IPS-15b (cell line): ENCODE measurements at regions not wholly inside any gene's neighbourhood (a gene's known extent, or its start where the extent isn't known, plus 50 kb on each side); places are given as distances from the start of the nearest gene placed in this dataset.
"Not testable (repeated sequence)": the region's sequence is repeated elsewhere in the genome, so short reads cannot be mapped to it uniquely, and the experiment has no call there.

ENCODE experiments used
- H3K27me3 ChIP-seq: one replicate; pipeline ENCODE4 v1.6.1; 2013; ENCODE audit warnings: low read length; ENCODE audit not compliant: control insufficient read depth, insufficient read depth
- H3K36me3 ChIP-seq: one replicate; pipeline ENCODE4 v1.6.1; 2013; ENCODE audit warnings: low read length; ENCODE audit not compliant: control insufficient read depth, insufficient read depth
- H3K4me1 ChIP-seq: one replicate; pipeline ENCODE4 v1.6.1; 2013; ENCODE audit warnings: mild to moderate bottlenecking, low read length; ENCODE audit not compliant: control insufficient read depth, insufficient read depth
- H3K4me3 ChIP-seq: one replicate; pipeline ENCODE4 v1.5.1; 2013; ENCODE audit warnings: low read depth, low read length
- H3K9ac ChIP-seq: one replicate; pipeline ENCODE4 v1.6.1; 2013; ENCODE audit warnings: low read depth, mild to moderate bottlenecking, low read length
- H3K9me3 ChIP-seq: one replicate; pipeline ENCODE4 v1.6.1; 2013; ENCODE audit warnings: mild to moderate bottlenecking, low read length; ENCODE audit not compliant: control insufficient read depth, insufficient read depth

DNA sequence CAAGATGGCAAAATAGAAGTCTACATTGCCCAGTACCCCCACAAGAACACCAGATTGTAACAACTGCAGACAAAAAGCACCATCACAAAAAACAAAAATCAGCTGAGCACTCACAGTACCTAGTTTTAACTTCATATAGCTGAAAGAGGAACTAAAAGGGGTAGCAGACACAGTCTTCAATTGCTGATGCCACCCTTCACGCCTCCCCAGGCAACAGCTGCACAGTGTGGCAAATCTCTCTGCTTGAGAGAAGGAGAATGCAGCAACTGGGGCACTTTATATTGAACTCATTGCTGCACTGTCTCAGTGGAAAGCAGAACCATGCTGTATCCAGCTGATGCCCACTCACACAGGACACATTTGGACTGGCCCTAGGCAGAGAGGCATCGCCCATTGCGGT lies 2714.5 kb upstream of the PCDH20 start:
- Histone ChIP-seq H3K36me3 (no peaks in the 10 kb centered on the region), H3K4me1 (no peaks in the 10 kb centered on the region), H3K27me3 (no peaks in the 10 kb centered on the region), H3K9ac (no peak overlapping the region), H3K9me3 (no peaks in the 10 kb centered on the region), H3K4me3 (no peak overlapping the region)

GRCh38 chr13:64127856-64128255 lies 2712.2 kb upstream of the PCDH20 start:
- no peak overlapping the region for H3K9ac ChIP-seq
- no peaks in the 10 kb centered on the region for H3K36me3 ChIP-seq
- H3K4me3 ChIP-seq, result no peak overlapping the region
- no peaks in the 10 kb centered on the region for H3K27me3 ChIP-seq
- no peaks in the 10 kb centered on the region for H3K9me3 ChIP-seq
- H3K4me1 ChIP-seq, result no peaks in the 10 kb centered on the region

GRCh38 chr13:64127192-64127591 lies 2711.5 kb upstream of the PCDH20 start:
- H3K4me1 ChIP-seq, result no peaks in the 10 kb centered on the region
- H3K9ac ChIP-seq, result no peak overlapping the region
- H3K9me3 ChIP-seq, result no peaks in the 10 kb centered on the region
- H3K27me3 ChIP-seq, result no peaks in the 10 kb centered on the region
- no peaks in the 10 kb centered on the region for H3K36me3 ChIP-seq
- H3K4me3 ChIP-seq, result no peak overlapping the region

DNA sequence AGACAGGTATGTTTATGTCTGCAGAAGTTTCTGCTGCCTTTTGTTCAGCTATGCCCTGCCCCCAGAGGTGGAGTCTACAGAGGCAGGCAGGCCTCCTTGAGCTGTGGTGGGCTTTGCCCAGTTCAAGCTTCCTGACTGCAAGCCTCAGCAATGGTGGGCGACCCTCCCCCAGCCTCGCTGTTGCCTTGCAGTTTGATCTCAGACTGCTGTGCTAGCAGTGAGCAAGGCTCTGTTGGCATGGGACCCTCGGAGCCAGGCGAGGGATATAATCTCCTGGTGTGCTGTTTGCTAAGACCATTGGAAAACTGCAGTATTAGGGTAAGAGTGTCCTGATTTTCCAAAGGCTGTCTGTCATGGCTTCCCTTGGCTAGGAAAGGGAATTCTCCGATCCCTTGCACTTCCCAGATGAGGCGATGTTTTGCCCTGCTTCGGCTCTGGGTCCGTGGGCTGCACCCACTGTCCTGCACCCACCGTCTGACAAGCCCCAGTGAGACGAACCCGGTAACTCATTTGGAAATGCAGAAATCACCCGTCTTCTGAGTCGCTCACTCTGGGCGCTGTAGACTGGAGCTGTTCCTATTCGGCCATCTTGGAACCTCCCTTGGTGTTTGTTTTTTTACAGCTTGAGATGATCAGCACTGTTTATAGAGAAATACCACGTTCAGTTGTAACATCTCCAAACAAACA lies 2705.5 kb upstream of the PCDH20 start:
- H3K27me3 ChIP-seq, H3K36me3 ChIP-seq, H3K4me3 ChIP-seq, H3K9ac ChIP-seq, H3K9me3 ChIP-seq, H3K4me1 ChIP-seq: not testable (repeated sequence)

DNA sequence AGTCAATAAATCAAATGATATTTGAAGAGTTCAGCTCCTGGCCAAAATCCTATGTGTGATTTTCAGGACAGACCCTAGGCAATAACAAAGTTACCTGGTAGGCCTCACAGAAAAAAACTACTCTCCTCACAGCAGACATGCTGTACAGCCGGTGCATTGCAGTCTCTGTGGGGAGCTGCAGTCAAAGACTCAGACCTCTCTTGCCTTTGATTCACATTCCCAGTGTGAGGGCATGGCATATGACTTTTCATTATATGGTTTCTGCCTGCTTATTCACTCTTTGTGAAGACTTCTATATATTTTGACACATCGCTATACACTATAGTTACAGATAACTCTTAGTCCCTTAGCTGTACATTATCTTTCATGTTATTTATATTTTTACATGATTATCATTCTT lies 2684.3 kb upstream of the PCDH20 start:
- Histone ChIP-seq H3K36me3 (no peaks in the 10 kb centered on the region), H3K4me3 (no peak overlapping the region), H3K9ac (no peak overlapping the region), H3K9me3 (no peaks in the 10 kb centered on the region), H3K4me1 (no peaks in the 10 kb centered on the region), H3K27me3 (no peaks in the 10 kb centered on the region)

- H3K36me3 ChIP-seq, result no peaks in the 10 kb centered on the region
- no peak overlapping the region for H3K4me3 ChIP-seq
- H3K9me3 ChIP-seq, result no peaks in the 10 kb centered on the region
- H3K4me1 ChIP-seq, result no peaks in the 10 kb centered on the region
- H3K9ac ChIP-seq, result no peak overlapping the region
- no peaks in the 10 kb centered on the region for H3K27me3 ChIP-seq
Measured at GRCh38 chr13:64090311-64090710, 2674.7 kb upstream of the PCDH20 start.

- Histone ChIP-seq H3K9me3 (no peaks in the 10 kb centered on the region), H3K36me3 (no peaks in the 10 kb centered on the region), H3K4me1 (no peaks in the 10 kb centered on the region), H3K9ac (no peak overlapping the region), H3K27me3 (no peaks in the 10 kb centered on the region), H3K4me3 (no peak overlapping the region)
Measured at GRCh38 chr13:64088491-64088890, 2672.8 kb upstream of the PCDH20 start.

DNA sequence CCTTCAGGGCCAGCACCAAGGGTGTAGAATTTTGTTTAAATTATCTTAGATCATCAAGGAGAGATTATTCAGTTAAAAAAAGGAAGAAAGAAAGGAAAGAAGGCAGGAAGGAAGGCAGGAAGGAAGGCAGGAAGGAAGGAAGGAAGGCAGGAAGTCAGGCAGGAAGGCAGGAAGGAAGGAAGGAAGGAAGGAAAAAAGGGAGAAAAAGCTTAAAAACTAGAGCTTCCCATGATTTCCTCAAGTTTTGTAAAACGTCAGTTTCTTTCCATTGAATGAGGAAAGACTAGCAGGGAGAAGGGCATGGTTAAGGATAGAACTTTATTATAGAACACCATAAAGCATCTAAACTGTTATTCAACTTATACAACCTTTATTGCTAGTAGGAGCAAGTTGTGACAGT lies 2672.0 kb upstream of the PCDH20 start:
- Histone ChIP-seq H3K9me3 (no peaks in the 10 kb centered on the region), H3K27me3 (no peaks in the 10 kb centered on the region), H3K4me3 (no peak overlapping the region), H3K4me1 (no peaks in the 10 kb centered on the region), H3K36me3 (no peaks in the 10 kb centered on the region), H3K9ac (no peak overlapping the region)

GRCh38 chr13:64083811-64084210 lies 2668.2 kb upstream of the PCDH20 start:
- Histone ChIP-seq H3K36me3 (no peaks in the 10 kb centered on the region), H3K4me3 (no peak overlapping the region), H3K4me1 (no peaks in the 10 kb centered on the region), H3K9me3 (no peaks in the 10 kb centered on the region), H3K27me3 (no peaks in the 10 kb centered on the region), H3K9ac (no peak overlapping the region)

DNA sequence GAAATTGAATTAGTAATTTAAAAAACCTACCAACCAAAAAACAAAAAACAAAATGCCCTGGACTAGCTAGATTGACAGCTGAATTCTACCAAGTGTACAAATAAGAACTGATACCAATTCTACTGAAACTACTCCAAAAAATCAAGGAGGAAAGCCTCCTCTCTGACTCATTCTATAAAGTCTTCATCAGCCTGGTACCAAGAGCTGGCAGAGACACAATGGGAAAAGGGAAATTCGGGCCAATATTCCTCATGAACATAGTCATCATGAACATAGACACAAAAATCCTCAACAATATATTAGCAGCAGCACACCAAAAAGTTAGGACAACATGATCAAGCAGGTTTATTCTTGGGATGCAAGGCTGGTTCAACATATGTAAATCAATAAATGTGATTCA lies 2667.7 kb upstream of the PCDH20 start:
- Histone ChIP-seq H3K4me1 (no peaks in the 10 kb centered on the region), H3K27me3 (no peaks in the 10 kb centered on the region), H3K4me3 (no peak overlapping the region), H3K9ac (no peak overlapping the region), H3K9me3 (no peaks in the 10 kb centered on the region), H3K36me3 (no peaks in the 10 kb centered on the region)

- Histone ChIP-seq H3K4me1 (no peaks in the 10 kb centered on the region), H3K4me3 (no peak overlapping the region), H3K9me3 (no peaks in the 10 kb centered on the region), H3K27me3 (no peaks in the 10 kb centered on the region), H3K36me3 (no peaks in the 10 kb centered on the region), H3K9ac (no peak overlapping the region)
Measured at GRCh38 chr13:64078480-64078936, 2662.9 kb upstream of the PCDH20 start.

GRCh38 chr13:64078025-64078424 lies 2662.4 kb upstream of the PCDH20 start:
- Histone ChIP-seq H3K36me3 (no peaks in the 10 kb centered on the region), H3K9me3 (no peaks in the 10 kb centered on the region), H3K9ac (no peak overlapping the region), H3K27me3 (no peaks in the 10 kb centered on the region), H3K4me1 (no peaks in the 10 kb centered on the region), H3K4me3 (no peak overlapping the region)
